ENCODE measurements at regions not wholly inside any gene's neighbourhood (a gene's known extent, or its start where the extent isn't known, plus 50 kb on each side); places are given as distances from the start of the nearest gene placed in this dataset.

GRCh38 chr7:41375582-41375981, 327.3 kb downstream of the INHBA start:
- intact Hi-C loops (cut with DNase I; ENCODE audit: low total_unique reads) = no loop called here
- no peak for TF ChIP-seq POLR2A (IDR thresholded peaks at IDR 0.05)
- no peak for TF ChIP-seq CTCF (IDR thresholded peaks at IDR 0.05)
- Histone ChIP-seq H3K27me3 (no peaks in the 10 kb centered on the region), H3K9me3 (no peaks in the 10 kb centered on the region), H3K4me3 (no peak overlapping the region), H3K36me3 (no peaks in the 10 kb centered on the region), H3K4me1 (no peaks in the 10 kb centered on the region), H3K27ac (no peak overlapping the region)
- no peak for DNase-seq

GRCh38 chr7:41374150-41374848, 328.6 kb downstream of the INHBA start:
- no peaks in the 10 kb centered on the region for H3K4me1 ChIP-seq
- H3K27ac ChIP-seq = no peak overlapping the region
- no peaks in the 10 kb centered on the region for H3K27me3 ChIP-seq
- intact Hi-C loops (cut with DNase I; ENCODE audit: low total_unique reads) = no loop called here
- H3K9me3 ChIP-seq = no peaks in the 10 kb centered on the region
- DNase-seq = no peak
- no peak overlapping the region for H3K4me3 ChIP-seq
- no peaks in the 10 kb centered on the region for H3K36me3 ChIP-seq
- TF ChIP-seq POLR2A (IDR thresholded peaks at IDR 0.05) = no peak
- no peak for TF ChIP-seq CTCF (IDR thresholded peaks at IDR 0.05)

GRCh38 chr7:41367967-41368882, 334.7 kb downstream of the INHBA start:
- Histone ChIP-seq H3K36me3 (no peaks in the 10 kb centered on the region), H3K4me1 (no peaks in the 10 kb centered on the region), H3K9me3 (no peaks in the 10 kb centered on the region), H3K27me3 (no peaks in the 10 kb centered on the region), H3K27ac (no peak overlapping the region), H3K4me3 (no peak overlapping the region)
- intact Hi-C loops (cut with DNase I; ENCODE audit: low total_unique reads) = no loop called here
- no peak for DNase-seq
- TF ChIP-seq POLR2A (IDR thresholded peaks at IDR 0.05) = no peak
- no peak for TF ChIP-seq CTCF (IDR thresholded peaks at IDR 0.05)

- no peak overlapping the region for H3K27ac ChIP-seq
- no peak overlapping the region for H3K4me3 ChIP-seq
- no peaks in the 10 kb centered on the region for H3K4me1 ChIP-seq
- no peak for DNase-seq
- H3K36me3 ChIP-seq = no peaks in the 10 kb centered on the region
- no peaks in the 10 kb centered on the region for H3K9me3 ChIP-seq
- H3K27me3 ChIP-seq = no peaks in the 10 kb centered on the region
- TF ChIP-seq CTCF (IDR thresholded peaks at IDR 0.05) (no peak), POLR2A (IDR thresholded peaks at IDR 0.05) (no peak)
- intact Hi-C loops (cut with DNase I; ENCODE audit: low total_unique reads) = no loop called here
Observed at GRCh38 chr7:41351091-41351490, 351.8 kb downstream of the INHBA start.

- no peak overlapping the region for H3K27ac ChIP-seq
- no peaks in the 10 kb centered on the region for H3K27me3 ChIP-seq
- H3K36me3 ChIP-seq = no peaks in the 10 kb centered on the region
- no peak overlapping the region for H3K4me3 ChIP-seq
- H3K4me1 ChIP-seq = no peaks in the 10 kb centered on the region
- intact Hi-C loops (cut with DNase I; ENCODE audit: low total_unique reads) = no loop called here
- no peaks in the 10 kb centered on the region for H3K9me3 ChIP-seq
- TF ChIP-seq POLR2A (IDR thresholded peaks at IDR 0.05) (no peak), CTCF (IDR thresholded peaks at IDR 0.05) (no peak)
- DNase-seq = no peak
Observed at GRCh38 chr7:41346878-41347277, 356.0 kb downstream of the INHBA start.
